Activated CD8-positive, alpha-beta T cell treated with anti-CD3 and anti-CD28 coated beads, Interleukin-2, amount 10 ng/mL, durations not matched to agents 7 days and 5 days (primary cell): ENCODE measurements at regions not wholly inside any gene's neighbourhood (a gene's known extent, or its start where the extent isn't known, plus 50 kb on each side); places are given as distances from the start of the nearest gene placed in this dataset.

Source experiments
- ATAC-seq: fragments of 150-1000 bp; cut with Tn5 transposase; one replicate; pipeline ENCODE4 v1.10.0; 2021; ENCODE audit warnings: moderate library complexity
- CTCF ChIA-PET: fragments of 350-600 bp; sonication (Branson Sonifier 250); formaldehyde crosslinking; loops from one replicate; lab custom pipeline; 2021; ENCODE audit warnings: antibody characterized with exemption; lab: Charles Lee
- POLR2A ChIA-PET: fragments of 350-600 bp; sonication (Branson Sonifier 250); formaldehyde crosslinking; loops from one replicate; lab custom pipeline; 2021; ENCODE audit warnings: antibody characterized with exemption; lab: Charles Lee
- DNase-seq: peaks from one replicate; pipeline ENCODE4 v3.0.0-alpha.2; 2020
- H3K27ac Mint-ChIP-seq: one replicate; pipeline ENCODE4 v1.8.0; 2021; ENCODE audit warnings: mild to moderate bottlenecking, mixed read lengths
- H3K27me3 Mint-ChIP-seq: one replicate; pipeline ENCODE4 v1.8.0; 2021; ENCODE audit warnings: low read depth, mixed read lengths
- H3K36me3 Mint-ChIP-seq: one replicate; pipeline ENCODE4 v1.8.0; 2021; ENCODE audit warnings: low read depth, mixed read lengths
- H3K4me1 Mint-ChIP-seq: one replicate; pipeline ENCODE4 v1.8.0; 2021; ENCODE audit warnings: low read depth, mixed read lengths
- H3K4me3 Mint-ChIP-seq: one replicate; pipeline ENCODE4 v1.8.0; 2021; ENCODE audit warnings: mild to moderate bottlenecking, mixed read lengths
- H3K9me3 Mint-ChIP-seq: one replicate; pipeline ENCODE4 v1.8.0; 2022; ENCODE audit warnings: mixed read lengths; ENCODE audit not compliant: insufficient read depth

DNA sequence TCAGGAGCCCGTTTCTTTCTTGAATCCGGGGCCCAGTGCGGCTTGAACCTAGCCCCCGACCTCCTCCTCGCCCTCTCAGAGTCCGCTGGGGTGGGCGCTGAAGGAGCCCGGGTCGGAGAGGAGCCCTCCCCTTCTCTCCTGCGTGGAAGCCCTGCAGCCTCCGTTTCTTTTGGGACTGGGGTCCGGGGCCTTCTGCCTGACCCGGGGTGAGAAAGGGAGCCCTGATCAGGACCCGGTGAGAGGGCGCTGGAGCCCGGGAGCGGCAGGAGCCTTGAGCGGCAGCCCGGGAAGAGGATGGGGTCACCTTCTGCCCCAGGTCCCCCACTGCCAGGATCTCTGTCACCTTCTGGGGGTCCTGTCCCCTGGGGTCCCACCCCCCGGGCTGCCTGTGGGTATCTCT lies 162.3 kb downstream of the ZNF33B start:
- ChIA-PET CTCF (no interaction called here), POLR2A (no interaction called here)
- no peak for ATAC-seq
- H3K36me3 Mint-ChIP-seq, result peaks cover 2% of the 10 kb centered on the region
- H3K4me1 Mint-ChIP-seq, result peaks cover 3% of the 10 kb centered on the region
- no peak for DNase-seq
- H3K9me3 Mint-ChIP-seq, result no peaks in the 10 kb centered on the region
- H3K27me3 Mint-ChIP-seq, result peaks cover 12% of the 10 kb centered on the region
- H3K27ac Mint-ChIP-seq, result no peak overlapping the region
- no peak overlapping the region for H3K4me3 Mint-ChIP-seq

GRCh38 chr10:42475168-42476098 lies 162.9 kb downstream of the ZNF33B start:
- no peaks in the 10 kb centered on the region for H3K9me3 Mint-ChIP-seq
- H3K4me1 Mint-ChIP-seq, result peaks cover 3% of the 10 kb centered on the region
- H3K4me3 Mint-ChIP-seq, result no peak overlapping the region
- ATAC-seq (no peak), DNase-seq (no peak)
- peaks cover 12% of the 10 kb centered on the region for H3K27me3 Mint-ChIP-seq
- H3K27ac Mint-ChIP-seq, result no peak overlapping the region
- ChIA-PET CTCF (no interaction called here), POLR2A (no interaction called here)
- peaks cover 2% of the 10 kb centered on the region for H3K36me3 Mint-ChIP-seq

GRCh38 chr10:42454313-42454712 lies 184.1 kb downstream of the ZNF33B start:
- Mint-ChIP-seq H3K9me3 (no peaks in the 10 kb centered on the region), H3K27me3 (no peaks in the 10 kb centered on the region), H3K4me1 (no peaks in the 10 kb centered on the region), H3K27ac (no peak overlapping the region), H3K36me3 (no peaks in the 10 kb centered on the region), H3K4me3 (no peak overlapping the region)
- CTCF ChIA-PET, result no interaction called here
- POLR2A ChIA-PET, result no interaction called here
- ATAC-seq (no peak), DNase-seq (no peak)

DNA sequence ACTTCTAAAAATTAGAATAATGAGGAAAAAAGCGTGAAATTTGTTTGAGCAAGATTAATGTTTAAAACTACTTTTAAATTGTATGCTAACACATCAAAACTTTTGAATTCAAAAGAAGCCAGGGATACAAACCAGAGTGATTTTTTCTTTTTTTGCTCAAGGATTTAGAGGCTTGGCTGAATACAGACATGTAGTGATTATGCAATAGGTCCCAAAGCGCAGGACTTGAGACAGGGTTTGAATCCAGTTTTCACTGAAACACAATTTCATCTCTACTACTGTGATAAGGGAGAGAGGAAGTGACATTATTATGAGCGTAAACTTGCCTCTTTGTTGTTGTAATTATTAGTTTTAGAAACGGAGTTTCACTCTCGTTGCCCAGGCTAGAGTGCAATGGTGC lies 207.3 kb downstream of the ZNF33B start:
- ATAC-seq, result no peak
- Mint-ChIP-seq H3K27me3 (no peaks in the 10 kb centered on the region), H3K27ac (no peak overlapping the region), H3K4me1 (no peaks in the 10 kb centered on the region), H3K36me3 (no peaks in the 10 kb centered on the region), H3K9me3 (peaks cover 6% of the 10 kb centered on the region), H3K4me3 (no peak overlapping the region)
- ChIA-PET POLR2A (no interaction called here), CTCF (no interaction called here)
- no peak for DNase-seq

DNA sequence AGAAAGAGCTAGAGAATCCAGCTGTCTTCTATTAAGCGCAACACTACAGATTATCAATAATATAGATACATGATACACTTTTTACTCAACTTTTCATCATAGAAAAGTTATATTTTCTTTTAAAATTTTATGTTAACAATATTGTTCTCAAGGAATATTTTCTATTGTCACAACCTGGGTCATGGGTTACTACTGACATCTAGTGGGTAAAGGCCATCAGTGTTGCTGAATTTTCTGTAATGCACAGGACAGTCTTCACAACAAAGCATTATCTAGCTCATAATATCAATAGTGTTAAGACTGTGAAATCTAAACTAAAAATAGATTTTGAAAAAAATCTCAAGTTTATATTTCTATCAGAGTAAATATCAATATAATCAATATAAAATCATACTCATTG lies 209.8 kb downstream of the ZNF33B start:
- DNase-seq (no peak), ATAC-seq (no peak)
- ChIA-PET POLR2A (no interaction called here), CTCF (no interaction called here)
- no peak overlapping the region for H3K4me3 Mint-ChIP-seq
- no peaks in the 10 kb centered on the region for H3K4me1 Mint-ChIP-seq
- H3K36me3 Mint-ChIP-seq, result no peaks in the 10 kb centered on the region
- H3K27me3 Mint-ChIP-seq, result no peaks in the 10 kb centered on the region
- no peak overlapping the region for H3K27ac Mint-ChIP-seq
- no peaks in the 10 kb centered on the region for H3K9me3 Mint-ChIP-seq

GRCh38 chr10:42422911-42423310 lies 215.5 kb downstream of the ZNF33B start:
- Mint-ChIP-seq H3K4me1 (no peaks in the 10 kb centered on the region), H3K9me3 (no peaks in the 10 kb centered on the region), H3K27me3 (no peaks in the 10 kb centered on the region), H3K27ac (no peak overlapping the region), H3K36me3 (no peaks in the 10 kb centered on the region), H3K4me3 (no peak overlapping the region)
- no peak for DNase-seq
- no peak for ATAC-seq
- POLR2A ChIA-PET, result no interaction called here
- CTCF ChIA-PET, result no interaction called here

- ChIA-PET POLR2A (no interaction called here), CTCF (no interaction called here)
- H3K36me3 Mint-ChIP-seq, result no peaks in the 10 kb centered on the region
- H3K27ac Mint-ChIP-seq, result no peak overlapping the region
- no peak for DNase-seq
- no peak for ATAC-seq
- H3K27me3 Mint-ChIP-seq, result no peaks in the 10 kb centered on the region
- no peaks in the 10 kb centered on the region for H3K4me1 Mint-ChIP-seq
- H3K4me3 Mint-ChIP-seq, result no peak overlapping the region
- no peaks in the 10 kb centered on the region for H3K9me3 Mint-ChIP-seq
These were observed 216.6 kb downstream of the ZNF33B start for GRCh38 chr10:42421812-42422211.

DNA sequence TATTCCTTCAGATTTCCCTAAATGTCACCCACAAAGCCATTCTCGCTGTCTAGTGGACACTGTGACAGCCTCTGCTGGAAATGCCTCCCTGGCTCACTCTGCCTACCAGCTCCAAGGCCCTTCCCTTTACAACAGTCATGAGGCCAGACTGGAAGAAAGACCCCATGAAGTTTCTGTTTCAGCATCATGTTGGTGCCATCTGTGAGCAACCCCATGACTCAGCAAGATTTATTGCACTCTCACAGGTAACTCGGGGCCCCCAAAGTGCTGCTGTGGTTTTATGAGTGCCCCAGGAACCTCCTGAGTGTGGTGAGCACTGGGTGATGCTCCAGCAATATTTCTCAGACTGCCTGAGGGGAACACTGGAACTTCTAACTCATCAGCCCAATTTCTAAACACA lies 218.6 kb downstream of the ZNF33B start:
- ATAC-seq (no peak), DNase-seq (no peak)
- Mint-ChIP-seq H3K27me3 (no peaks in the 10 kb centered on the region), H3K9me3 (no peaks in the 10 kb centered on the region), H3K4me3 (no peak overlapping the region), H3K27ac (no peak overlapping the region), H3K4me1 (no peaks in the 10 kb centered on the region), H3K36me3 (no peaks in the 10 kb centered on the region)
- CTCF ChIA-PET, result no interaction called here
- POLR2A ChIA-PET, result no interaction called here

- DNase-seq (no peak), ATAC-seq (no peak)
- Mint-ChIP-seq H3K27ac (no peak overlapping the region), H3K9me3 (no peaks in the 10 kb centered on the region), H3K4me1 (no peaks in the 10 kb centered on the region), H3K4me3 (no peak overlapping the region), H3K27me3 (no peaks in the 10 kb centered on the region), H3K36me3 (no peaks in the 10 kb centered on the region)
- ChIA-PET POLR2A (no interaction called here), CTCF (no interaction called here)
These were observed 257.3 kb downstream of the ZNF33B start for GRCh38 chr10:42380926-42381547.

DNA sequence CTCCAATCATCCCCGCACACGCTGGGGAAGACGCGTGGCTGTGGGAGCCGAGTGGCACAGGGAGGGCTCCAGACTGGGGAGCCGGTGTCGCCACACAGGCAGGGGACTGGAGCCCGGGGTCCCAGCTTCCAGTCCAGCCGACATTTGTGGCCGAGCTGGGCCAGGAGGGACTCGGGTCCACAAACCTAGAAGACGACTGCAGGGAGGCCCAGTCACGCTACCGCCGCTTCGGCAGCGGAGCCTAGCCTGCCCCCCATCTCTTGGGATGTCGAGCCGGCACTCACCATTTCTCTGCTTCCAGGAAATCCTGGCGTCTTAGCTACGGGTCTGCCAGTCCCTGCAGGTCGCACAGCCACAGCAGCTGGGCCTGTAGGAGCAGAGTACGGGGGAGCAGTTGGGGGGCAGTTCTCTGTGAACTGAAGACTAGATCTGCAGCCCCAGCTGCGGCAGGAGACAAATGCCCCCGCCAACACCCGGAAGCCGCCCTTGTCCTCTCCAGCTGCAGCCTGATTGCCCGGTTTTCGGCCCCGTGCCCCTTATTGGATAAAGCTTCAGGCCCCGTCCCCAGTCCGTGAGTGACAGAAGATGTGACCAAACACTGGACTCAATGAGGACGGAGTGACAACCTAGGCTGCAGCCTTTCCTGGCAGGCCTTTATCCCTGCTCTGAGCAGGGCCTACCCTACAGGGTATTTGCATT lies 270.7 kb downstream of the ZNF33B start:
- ChIA-PET POLR2A (no interaction called here), CTCF (no interaction called here)
- Mint-ChIP-seq H3K36me3 (no peaks in the 10 kb centered on the region), H3K27ac (no peak overlapping the region), H3K4me1 (no peaks in the 10 kb centered on the region), H3K27me3 (no peaks in the 10 kb centered on the region), H3K9me3 (peaks cover 19% of the 10 kb centered on the region), H3K4me3 (peak overlapping the region; percentile 34)
- ATAC-seq (no peak), DNase-seq (peak; percentile 20)

DNA sequence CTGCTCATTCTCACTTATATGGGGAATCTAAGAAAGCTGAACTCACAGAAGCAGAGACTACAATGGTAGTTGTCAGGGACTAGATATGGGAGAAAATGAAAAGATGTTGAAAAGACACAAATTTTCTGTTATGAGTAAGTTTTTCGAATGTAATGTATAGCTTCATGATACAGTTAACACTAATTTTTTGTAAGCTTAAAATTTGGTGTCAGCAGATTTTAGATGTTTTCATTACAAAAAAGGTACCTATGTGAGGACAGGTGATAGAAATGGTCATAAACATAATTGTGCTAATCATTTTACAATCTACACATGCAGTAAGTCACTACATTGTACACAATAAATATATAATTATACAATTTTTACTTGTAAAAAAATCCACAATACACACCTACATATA lies 286.6 kb downstream of the ZNF33B start:
- Mint-ChIP-seq H3K4me1 (no peaks in the 10 kb centered on the region), H3K27me3 (no peaks in the 10 kb centered on the region), H3K36me3 (no peaks in the 10 kb centered on the region), H3K9me3 (peaks cover 9% of the 10 kb centered on the region), H3K27ac (no peak overlapping the region), H3K4me3 (no peak overlapping the region)
- CTCF ChIA-PET, result no interaction called here
- ATAC-seq (no peak), DNase-seq (no peak)
- POLR2A ChIA-PET, result no interaction called here
